Liver (tissue), 8 donors: ENCODE measurements at regions not wholly inside any gene's neighbourhood (a gene's known extent, or its start where the extent isn't known, plus 50 kb on each side); places are given as distances from the start of the nearest gene placed in this dataset.

Experiments
- DNase-seq: peaks from one replicate; pipeline ENCODE4 v3.0.0-alpha.2; 2017; ENCODE audit warnings: low spot score
- H3K27ac ChIP-seq, 2 donors: one replicate each; pipeline ENCODE4 v1.7.0; 2013; ENCODE audit warnings: inconsistent platforms in 2 of 2, low read length in 2 of 2, control low read depth in 1 of 2, low read depth in 1 of 2, mild to moderate bottlenecking in 1 of 2
- H3K27me3 ChIP-seq, 4 donors: one replicate each; pipeline versions ENCODE4 v1.6.1 to v1.7.0; 2013; ENCODE audit warnings: low read length in 3 of 4, inconsistent platforms in 1 of 4, mild to moderate bottlenecking in 1 of 4, moderate library complexity in 1 of 4; ENCODE audit not compliant: control insufficient read depth in 4 of 4, insufficient read depth in 4 of 4
- H3K36me3 ChIP-seq, 4 donors: one replicate each; pipeline versions ENCODE4 v1.6.1 to v1.7.0; 2013; ENCODE audit warnings: low read length in 3 of 4, mild to moderate bottlenecking in 3 of 4, low read depth in 1 of 4, moderate library complexity in 1 of 4; ENCODE audit not compliant: control insufficient read depth in 4 of 4, insufficient read depth in 3 of 4
- H3K4me1 ChIP-seq, 4 donors: one replicate each; pipeline versions ENCODE4 v1.6.1 to v1.7.0; 2013; ENCODE audit warnings: low read length in 3 of 4, mild to moderate bottlenecking in 3 of 4, moderate library complexity in 1 of 4; ENCODE audit not compliant: control insufficient read depth in 4 of 4, insufficient read depth in 4 of 4
- H3K4me3 ChIP-seq, 3 donors: one replicate each; pipeline versions ENCODE4 v1.6.1 to v1.7.0; 2013; ENCODE audit warnings: low read length in 3 of 3, control low read depth in 1 of 3, low read depth in 1 of 3, mild to moderate bottlenecking in 1 of 3
- H3K9ac ChIP-seq, 2 donors: one replicate each; pipeline ENCODE4 v1.7.0; 2013; ENCODE audit warnings: low read length in 2 of 2, mild to moderate bottlenecking in 2 of 2, moderate library complexity in 2 of 2, control low read depth in 1 of 2, low read depth in 1 of 2
- H3K9me3 ChIP-seq, 4 donors: one replicate each; pipeline versions ENCODE4 v1.6.1 to v1.7.0; 2013; ENCODE audit warnings: low read length in 3 of 4; ENCODE audit not compliant: control insufficient read depth in 4 of 4
- EGR1 ChIP-seq, 2 donors: IDR thresholded peaks; 2 replicates each; pipeline ENCODE4 v1.6.1; 2016 to 2018; ENCODE audit warnings: antibody characterized with exemption in 2 of 2, low read depth in 2 of 2
- FOXA1 ChIP-seq: IDR thresholded peaks from 2 replicates; pipeline ENCODE4 v1.6.1; 2016; ENCODE audit warnings: antibody characterized with exemption
- FOXA2 ChIP-seq: IDR thresholded peaks from 2 replicates; pipeline ENCODE4 v1.6.1; 2016; ENCODE audit warnings: antibody characterized with exemption
- GABPA ChIP-seq, 2 donors: IDR thresholded peaks in 1 of 2; conservative IDR thresholded peaks in 1 of 2; 2 replicates each; pipeline ENCODE4 v1.6.1; 2016; ENCODE audit warnings: antibody characterized with exemption in 2 of 2, mild to moderate bottlenecking in 1 of 2, moderate library complexity in 1 of 2
- HNF4A ChIP-seq, 2 donors: conservative IDR thresholded peaks; 2 replicates each; pipeline ENCODE4 v1.6.1; 2016; ENCODE audit warnings: antibody characterized with exemption in 2 of 2, mild to moderate bottlenecking in 2 of 2
- HNF4G ChIP-seq: IDR thresholded peaks from 2 replicates; pipeline ENCODE4 v1.6.1; 2016; ENCODE audit warnings: antibody characterized with exemption
- JUND ChIP-seq, 2 donors: IDR thresholded peaks; 2 replicates each; pipeline ENCODE4 v1.6.1; 2016; ENCODE audit warnings: antibody characterized with exemption in 2 of 2
- NR2F2 ChIP-seq: IDR thresholded peaks from 2 replicates; pipeline ENCODE4 v1.6.1; 2016; ENCODE audit warnings: antibody characterized with exemption
- RAD21 ChIP-seq, 2 donors: IDR thresholded peaks; 2 replicates each; pipeline ENCODE4 v1.6.1; 2016; ENCODE audit warnings: antibody characterized with exemption in 2 of 2, mild to moderate bottlenecking in 2 of 2
- RXRA ChIP-seq, 2 donors: IDR thresholded peaks; 2 replicates each; pipeline ENCODE4 v1.6.1; 2017 to 2018; ENCODE audit warnings: antibody characterized with exemption in 2 of 2, mild to moderate bottlenecking in 1 of 2
- SP1 ChIP-seq: IDR thresholded peaks from 2 replicates; pipeline ENCODE4 v1.6.1; 2018; ENCODE audit warnings: antibody characterized with exemption, mild to moderate bottlenecking
- TAF1 ChIP-seq: conservative IDR thresholded peaks from 2 replicates; pipeline ENCODE4 v1.6.1; 2016; ENCODE audit warnings: antibody characterized with exemption, mild to moderate bottlenecking
- YY1 ChIP-seq: IDR thresholded peaks from 2 replicates; pipeline ENCODE4 v1.6.1; 2016; ENCODE audit warnings: antibody characterized with exemption, mild to moderate bottlenecking
- WGBS: extraction: QIAGEN DNeasy Blood & Tissue Kit; methylation state at CpG from one replicate; pipeline ENCODE4 v1.1.7; 2013; 5-methylcytosine and 5-hydroxymethylcytosine counted together
- TF ChIP-seq, protein P1 (sequence below): IDR thresholded peaks from 2 replicates; pipeline ENCODE4 v1.6.1; 2016; ENCODE audit warnings: antibody characterized with exemption, mild to moderate bottlenecking
- TF ChIP-seq, protein P2 (sequence below): fragments of 150-350 bp; IDR thresholded peaks from 2 replicates; pipeline ENCODE4 v1.5.1; 2017; ENCODE audit warnings: improper control_type of control experiment, low read depth, low read length; ENCODE audit not compliant: missing input control
- TF ChIP-seq, protein P3 (sequence below): IDR thresholded peaks from 2 replicates; pipeline ENCODE4 v1.6.1; 2016; ENCODE audit warnings: antibody characterized with exemption
- TF ChIP-seq, protein P4 (sequence below): IDR thresholded peaks from 2 replicates; pipeline ENCODE4 v1.6.1; 2016; ENCODE audit warnings: antibody characterized with exemption
- TF ChIP-seq, protein P5 (sequence below): IDR thresholded peaks from 2 replicates; pipeline ENCODE4 v1.6.1; 2016; ENCODE audit warnings: antibody characterized with exemption
- donor health status: healthy.
- donor health status: healthy.
- donor health status: healthy.
- donor health status: healthy.
- donor health status: healthy.

DNA sequence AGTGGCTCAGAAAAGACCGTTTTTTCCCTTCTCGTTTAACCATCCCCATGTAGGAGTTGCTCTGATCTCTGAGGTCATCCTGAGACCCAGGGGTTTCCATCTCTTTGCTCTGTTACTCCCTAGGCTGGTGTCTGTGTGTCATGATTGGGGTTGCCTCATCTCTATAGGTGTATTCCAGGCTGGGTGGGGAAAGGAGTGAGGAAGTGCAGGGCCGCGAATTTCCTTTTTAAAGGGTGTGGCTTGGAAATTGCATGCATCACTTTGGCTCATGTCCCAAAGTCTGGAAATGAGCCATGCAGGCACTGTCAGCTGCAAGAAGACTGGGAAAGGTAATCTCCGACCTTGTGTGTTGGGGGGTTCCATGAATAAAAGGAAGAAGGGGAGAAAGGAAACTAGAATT, 201.9 kb downstream of the AACS start:
- H3K9me3 ChIP-seq = no peaks in the 10 kb centered on the region
- no peaks in the 10 kb centered on the region for H3K36me3 ChIP-seq
- WGBS = 73% methylated on average over 5 of the region's 5 CpGs
- no peak overlapping the region for H3K9ac ChIP-seq
- no peak overlapping the region for H3K27ac ChIP-seq
- no peaks in the 10 kb centered on the region for H3K27me3 ChIP-seq
- H3K4me1 ChIP-seq = no peaks in the 10 kb centered on the region
- no peak for DNase-seq
- no peak for TF ChIP-seq HNF4G
- no peak for TF ChIP-seq RXRA (IDR thresholded peaks at IDR 0.05)
- TF ChIP-seq NR2F2 = no peak
- no peak for TF ChIP-seq FOXA1
- no peak overlapping the region for H3K4me3 ChIP-seq

DNA sequence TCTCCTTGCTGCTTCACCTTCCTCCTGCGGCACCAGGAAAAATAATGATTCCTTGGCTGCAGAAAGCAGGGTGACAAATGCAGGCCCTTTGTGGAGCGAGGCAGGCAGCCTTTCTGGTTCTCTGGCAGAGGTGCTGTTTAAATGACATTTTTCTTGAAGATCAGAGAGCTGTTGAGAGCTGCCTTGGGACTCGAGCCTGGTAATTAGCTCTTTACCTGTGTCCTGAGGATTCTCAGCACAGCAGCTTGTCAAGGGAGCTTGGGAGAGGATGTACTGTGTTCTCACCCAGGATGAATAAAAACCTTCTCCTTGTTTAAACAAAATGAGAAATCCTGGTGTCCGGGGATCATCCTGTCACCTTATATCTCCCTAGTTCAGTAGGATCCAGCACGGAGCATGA, 204.0 kb downstream of the AACS start:
- no peak overlapping the region for H3K4me3 ChIP-seq
- no peaks in the 10 kb centered on the region for H3K9me3 ChIP-seq
- TF ChIP-seq RAD21 (IDR thresholded peaks at IDR 0.05) (no peak), JUND (IDR thresholded peaks at IDR 0.05) (no peak), YY1 (no peak), GABPA (IDR thresholded peaks at IDR 0.05 in 1 of 2, conservative IDR thresholded peaks at IDR 0.05 in 1 of 2) (no peak), EGR1 (IDR thresholded peaks at IDR 0.05; ENCODE audit: low read depth in 2 of 2) (no peak), FOXA1 (no peak), HNF4A (conservative IDR thresholded peaks at IDR 0.05) (no peak), FOXA2 (no peak), HNF4G (no peak), RXRA (IDR thresholded peaks at IDR 0.05) (no peak), TAF1 (no peak), SP1 (no peak)
- TF ChIP-seq, protein P1, sequence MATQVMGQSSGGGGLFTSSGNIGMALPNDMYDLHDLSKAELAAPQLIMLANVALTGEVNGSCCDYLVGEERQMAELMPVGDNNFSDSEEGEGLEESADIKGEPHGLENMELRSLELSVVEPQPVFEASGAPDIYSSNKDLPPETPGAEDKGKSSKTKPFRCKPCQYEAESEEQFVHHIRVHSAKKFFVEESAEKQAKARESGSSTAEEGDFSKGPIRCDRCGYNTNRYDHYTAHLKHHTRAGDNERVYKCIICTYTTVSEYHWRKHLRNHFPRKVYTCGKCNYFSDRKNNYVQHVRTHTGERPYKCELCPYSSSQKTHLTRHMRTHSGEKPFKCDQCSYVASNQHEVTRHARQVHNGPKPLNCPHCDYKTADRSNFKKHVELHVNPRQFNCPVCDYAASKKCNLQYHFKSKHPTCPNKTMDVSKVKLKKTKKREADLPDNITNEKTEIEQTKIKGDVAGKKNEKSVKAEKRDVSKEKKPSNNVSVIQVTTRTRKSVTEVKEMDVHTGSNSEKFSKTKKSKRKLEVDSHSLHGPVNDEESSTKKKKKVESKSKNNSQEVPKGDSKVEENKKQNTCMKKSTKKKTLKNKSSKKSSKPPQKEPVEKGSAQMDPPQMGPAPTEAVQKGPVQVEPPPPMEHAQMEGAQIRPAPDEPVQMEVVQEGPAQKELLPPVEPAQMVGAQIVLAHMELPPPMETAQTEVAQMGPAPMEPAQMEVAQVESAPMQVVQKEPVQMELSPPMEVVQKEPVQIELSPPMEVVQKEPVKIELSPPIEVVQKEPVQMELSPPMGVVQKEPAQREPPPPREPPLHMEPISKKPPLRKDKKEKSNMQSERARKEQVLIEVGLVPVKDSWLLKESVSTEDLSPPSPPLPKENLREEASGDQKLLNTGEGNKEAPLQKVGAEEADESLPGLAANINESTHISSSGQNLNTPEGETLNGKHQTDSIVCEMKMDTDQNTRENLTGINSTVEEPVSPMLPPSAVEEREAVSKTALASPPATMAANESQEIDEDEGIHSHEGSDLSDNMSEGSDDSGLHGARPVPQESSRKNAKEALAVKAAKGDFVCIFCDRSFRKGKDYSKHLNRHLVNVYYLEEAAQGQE = no peak
- TF ChIP-seq, protein P2, sequence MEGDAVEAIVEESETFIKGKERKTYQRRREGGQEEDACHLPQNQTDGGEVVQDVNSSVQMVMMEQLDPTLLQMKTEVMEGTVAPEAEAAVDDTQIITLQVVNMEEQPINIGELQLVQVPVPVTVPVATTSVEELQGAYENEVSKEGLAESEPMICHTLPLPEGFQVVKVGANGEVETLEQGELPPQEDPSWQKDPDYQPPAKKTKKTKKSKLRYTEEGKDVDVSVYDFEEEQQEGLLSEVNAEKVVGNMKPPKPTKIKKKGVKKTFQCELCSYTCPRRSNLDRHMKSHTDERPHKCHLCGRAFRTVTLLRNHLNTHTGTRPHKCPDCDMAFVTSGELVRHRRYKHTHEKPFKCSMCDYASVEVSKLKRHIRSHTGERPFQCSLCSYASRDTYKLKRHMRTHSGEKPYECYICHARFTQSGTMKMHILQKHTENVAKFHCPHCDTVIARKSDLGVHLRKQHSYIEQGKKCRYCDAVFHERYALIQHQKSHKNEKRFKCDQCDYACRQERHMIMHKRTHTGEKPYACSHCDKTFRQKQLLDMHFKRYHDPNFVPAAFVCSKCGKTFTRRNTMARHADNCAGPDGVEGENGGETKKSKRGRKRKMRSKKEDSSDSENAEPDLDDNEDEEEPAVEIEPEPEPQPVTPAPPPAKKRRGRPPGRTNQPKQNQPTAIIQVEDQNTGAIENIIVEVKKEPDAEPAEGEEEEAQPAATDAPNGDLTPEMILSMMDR = no peak
- TF ChIP-seq, protein P3, sequence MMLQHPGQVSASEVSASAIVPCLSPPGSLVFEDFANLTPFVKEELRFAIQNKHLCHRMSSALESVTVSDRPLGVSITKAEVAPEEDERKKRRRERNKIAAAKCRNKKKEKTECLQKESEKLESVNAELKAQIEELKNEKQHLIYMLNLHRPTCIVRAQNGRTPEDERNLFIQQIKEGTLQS = no peak
- TF ChIP-seq, protein P4, sequence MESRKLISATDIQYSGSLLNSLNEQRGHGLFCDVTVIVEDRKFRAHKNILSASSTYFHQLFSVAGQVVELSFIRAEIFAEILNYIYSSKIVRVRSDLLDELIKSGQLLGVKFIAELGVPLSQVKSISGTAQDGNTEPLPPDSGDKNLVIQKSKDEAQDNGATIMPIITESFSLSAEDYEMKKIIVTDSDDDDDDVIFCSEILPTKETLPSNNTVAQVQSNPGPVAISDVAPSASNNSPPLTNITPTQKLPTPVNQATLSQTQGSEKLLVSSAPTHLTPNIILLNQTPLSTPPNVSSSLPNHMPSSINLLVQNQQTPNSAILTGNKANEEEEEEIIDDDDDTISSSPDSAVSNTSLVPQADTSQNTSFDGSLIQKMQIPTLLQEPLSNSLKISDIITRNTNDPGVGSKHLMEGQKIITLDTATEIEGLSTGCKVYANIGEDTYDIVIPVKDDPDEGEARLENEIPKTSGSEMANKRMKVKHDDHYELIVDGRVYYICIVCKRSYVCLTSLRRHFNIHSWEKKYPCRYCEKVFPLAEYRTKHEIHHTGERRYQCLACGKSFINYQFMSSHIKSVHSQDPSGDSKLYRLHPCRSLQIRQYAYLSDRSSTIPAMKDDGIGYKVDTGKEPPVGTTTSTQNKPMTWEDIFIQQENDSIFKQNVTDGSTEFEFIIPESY = no peak
- TF ChIP-seq, protein P5, sequence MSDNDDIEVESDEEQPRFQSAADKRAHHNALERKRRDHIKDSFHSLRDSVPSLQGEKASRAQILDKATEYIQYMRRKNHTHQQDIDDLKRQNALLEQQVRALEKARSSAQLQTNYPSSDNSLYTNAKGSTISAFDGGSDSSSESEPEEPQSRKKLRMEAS = no peak
- no peak for DNase-seq
- no peak overlapping the region for H3K27ac ChIP-seq
- H3K27me3 ChIP-seq = no peaks in the 10 kb centered on the region
- no peak overlapping the region for H3K9ac ChIP-seq
- H3K36me3 ChIP-seq = no peaks in the 10 kb centered on the region
- H3K4me1 ChIP-seq = no peaks in the 10 kb centered on the region
- 62% methylated on average over 5 of the region's 5 CpGs for WGBS
